ENCODE measurements at regions not wholly inside any gene's neighbourhood (a gene's known extent, or its start where the extent isn't known, plus 50 kb on each side); places are given as distances from the start of the nearest gene placed in this dataset.
"Not testable (repeated sequence)": the region's sequence is repeated elsewhere in the genome, so short reads cannot be mapped to it uniquely, and the experiment has no call there.

DNA sequence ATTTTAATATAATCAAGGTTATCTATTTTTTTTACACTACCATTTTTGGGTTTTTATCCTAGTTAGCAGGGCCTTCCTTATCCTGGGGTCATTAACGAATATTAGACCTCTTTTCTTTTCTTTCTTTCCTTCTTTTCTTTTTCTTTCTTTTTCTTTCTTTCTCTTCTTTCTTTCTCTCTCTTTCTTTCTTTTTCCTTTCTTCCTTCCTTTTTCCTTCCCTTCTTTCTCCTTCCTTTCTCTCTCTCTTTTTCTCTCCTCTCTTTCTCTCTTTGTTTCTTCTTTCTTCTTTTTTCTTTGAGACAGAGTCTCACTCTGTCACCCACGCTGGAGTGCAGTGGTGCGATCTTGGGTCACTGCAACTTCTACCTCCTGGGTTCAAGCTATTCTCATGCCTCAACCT is 120.4 kb upstream of the PDE7B start:
- H3K4me3 ChIP-seq (ENCODE audit: low read depth, low read length): no peak overlapping the region
- TF ChIP-seq, protein P1, sequence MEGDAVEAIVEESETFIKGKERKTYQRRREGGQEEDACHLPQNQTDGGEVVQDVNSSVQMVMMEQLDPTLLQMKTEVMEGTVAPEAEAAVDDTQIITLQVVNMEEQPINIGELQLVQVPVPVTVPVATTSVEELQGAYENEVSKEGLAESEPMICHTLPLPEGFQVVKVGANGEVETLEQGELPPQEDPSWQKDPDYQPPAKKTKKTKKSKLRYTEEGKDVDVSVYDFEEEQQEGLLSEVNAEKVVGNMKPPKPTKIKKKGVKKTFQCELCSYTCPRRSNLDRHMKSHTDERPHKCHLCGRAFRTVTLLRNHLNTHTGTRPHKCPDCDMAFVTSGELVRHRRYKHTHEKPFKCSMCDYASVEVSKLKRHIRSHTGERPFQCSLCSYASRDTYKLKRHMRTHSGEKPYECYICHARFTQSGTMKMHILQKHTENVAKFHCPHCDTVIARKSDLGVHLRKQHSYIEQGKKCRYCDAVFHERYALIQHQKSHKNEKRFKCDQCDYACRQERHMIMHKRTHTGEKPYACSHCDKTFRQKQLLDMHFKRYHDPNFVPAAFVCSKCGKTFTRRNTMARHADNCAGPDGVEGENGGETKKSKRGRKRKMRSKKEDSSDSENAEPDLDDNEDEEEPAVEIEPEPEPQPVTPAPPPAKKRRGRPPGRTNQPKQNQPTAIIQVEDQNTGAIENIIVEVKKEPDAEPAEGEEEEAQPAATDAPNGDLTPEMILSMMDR (IDR thresholded peaks at IDR 0.05; ENCODE audit: insufficient read depth, low read length): no peak
- no peak for DNase-seq (ENCODE audit: low read depth)

DNA sequence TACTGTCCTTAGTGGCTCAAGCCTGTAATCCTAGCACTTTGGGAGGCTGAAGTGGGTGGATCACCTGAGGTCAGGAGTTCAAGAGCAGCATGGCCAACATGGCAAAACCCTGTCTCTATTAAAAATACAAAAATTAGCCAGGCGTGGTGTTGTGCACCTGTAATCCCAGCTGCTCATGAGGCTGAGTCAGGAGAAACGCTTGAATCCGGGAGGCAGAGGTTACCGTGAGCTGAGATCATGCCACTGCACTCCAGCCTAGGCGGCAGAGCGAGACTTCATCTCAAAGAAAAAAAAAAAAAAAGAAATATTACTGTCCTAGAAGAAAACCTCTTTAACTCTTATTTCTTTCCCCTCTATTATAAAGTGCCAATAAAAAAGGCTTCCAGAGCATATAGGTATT is 115.2 kb upstream of the PDE7B start:
- not testable (repeated sequence) for H3K4me3 ChIP-seq (ENCODE audit: low read depth, low read length); DNase-seq (ENCODE audit: low read depth)

DNA sequence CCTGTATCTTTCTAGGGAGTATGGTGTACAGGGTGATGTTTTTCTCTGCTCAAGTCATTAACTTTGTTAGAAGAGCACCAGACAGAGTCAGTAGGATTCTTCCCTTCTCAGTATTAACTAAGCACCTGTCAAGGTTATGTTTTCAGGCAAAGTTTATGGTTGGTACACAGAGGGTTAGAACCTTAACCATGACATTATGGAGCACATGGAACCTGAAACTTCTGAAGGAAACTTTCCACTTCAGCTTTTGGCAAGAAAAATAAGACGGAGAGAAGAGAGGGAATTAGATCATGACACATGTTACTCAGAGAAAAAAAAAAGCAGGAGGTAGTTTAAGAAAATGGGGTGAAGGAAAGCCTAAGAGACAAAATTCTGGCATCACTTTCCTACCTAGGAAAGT is 112.9 kb upstream of the PDE7B start:
- peak; percentile 27 for DNase-seq (ENCODE audit: low read depth)
- H3K4me3 ChIP-seq (ENCODE audit: low read depth, low read length): no peak overlapping the region
- TF ChIP-seq, protein P1 (IDR thresholded peaks at IDR 0.05; ENCODE audit: insufficient read depth, low read length): no peak

DNA sequence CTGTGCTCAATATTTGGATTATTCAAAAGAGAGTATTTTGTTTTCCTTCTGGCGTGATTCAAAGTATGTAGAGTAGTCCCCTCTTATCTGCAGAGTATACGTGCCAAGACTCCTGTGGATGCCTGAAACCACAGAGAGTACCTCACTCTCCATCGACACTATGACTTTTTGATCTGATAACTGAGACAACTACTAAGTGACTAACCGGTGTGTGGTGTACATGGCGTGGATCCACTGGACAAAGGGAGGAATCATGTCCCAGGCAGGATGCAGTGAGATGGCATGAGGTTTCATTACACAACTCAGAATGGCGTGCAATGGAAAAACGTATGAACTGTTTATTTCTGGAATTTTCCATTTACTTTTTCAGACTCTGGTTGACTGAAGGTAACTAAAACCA is 112.2 kb upstream of the PDE7B start:
- peak overlapping the region; percentile 29 for H3K4me3 ChIP-seq (ENCODE audit: low read depth, low read length)
- DNase-seq (ENCODE audit: low read depth): peak; percentile 96
- TF ChIP-seq, protein P1 (IDR thresholded peaks at IDR 0.05; ENCODE audit: insufficient read depth, low read length): no peak

DNA sequence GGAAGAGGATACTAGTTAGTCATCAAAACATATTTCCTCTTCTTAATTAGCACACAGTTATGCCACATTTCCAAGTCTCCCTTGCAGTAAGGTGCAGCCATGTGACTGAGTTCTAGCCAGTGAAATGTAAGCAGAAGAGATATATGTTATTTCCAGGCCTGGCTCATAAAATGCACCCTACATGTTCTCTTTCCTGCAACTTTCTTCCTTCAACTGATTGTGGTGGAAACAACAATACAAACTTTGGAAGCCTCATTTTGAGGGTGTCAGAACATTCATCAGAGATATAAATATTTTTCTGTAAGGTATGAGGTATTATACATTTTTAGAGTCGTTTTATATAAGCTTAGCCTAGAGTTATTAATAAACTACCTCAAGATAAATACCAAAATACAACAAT is 110.9 kb upstream of the PDE7B start:
- no peak for DNase-seq (ENCODE audit: low read depth)
- TF ChIP-seq, protein P1 (IDR thresholded peaks at IDR 0.05; ENCODE audit: insufficient read depth, low read length): no peak
- no peak overlapping the region for H3K4me3 ChIP-seq (ENCODE audit: low read depth, low read length)

DNA sequence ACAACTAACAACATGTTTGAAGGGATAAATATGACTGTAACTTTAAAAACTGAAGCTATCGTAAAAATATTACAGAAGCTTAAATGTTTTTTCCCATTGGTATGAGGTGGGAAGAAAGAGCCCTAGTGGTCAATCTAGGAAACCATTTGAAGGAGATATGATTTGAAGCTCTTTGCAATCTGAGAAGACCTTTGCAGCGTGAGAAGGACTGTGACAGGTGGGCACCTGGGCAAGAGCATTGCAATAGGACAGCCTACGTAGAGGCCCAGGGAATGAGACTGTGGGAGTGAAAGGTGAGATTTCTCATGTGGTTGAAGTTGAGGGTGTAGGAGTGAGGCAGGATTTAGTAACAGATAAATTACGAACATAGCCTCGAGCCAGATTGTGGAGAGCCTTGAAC is 108.0 kb upstream of the PDE7B start:
- DNase-seq (ENCODE audit: low read depth): no peak
- TF ChIP-seq, protein P1 (IDR thresholded peaks at IDR 0.05; ENCODE audit: insufficient read depth, low read length): no peak
- H3K4me3 ChIP-seq (ENCODE audit: low read depth, low read length): no peak overlapping the region

DNA sequence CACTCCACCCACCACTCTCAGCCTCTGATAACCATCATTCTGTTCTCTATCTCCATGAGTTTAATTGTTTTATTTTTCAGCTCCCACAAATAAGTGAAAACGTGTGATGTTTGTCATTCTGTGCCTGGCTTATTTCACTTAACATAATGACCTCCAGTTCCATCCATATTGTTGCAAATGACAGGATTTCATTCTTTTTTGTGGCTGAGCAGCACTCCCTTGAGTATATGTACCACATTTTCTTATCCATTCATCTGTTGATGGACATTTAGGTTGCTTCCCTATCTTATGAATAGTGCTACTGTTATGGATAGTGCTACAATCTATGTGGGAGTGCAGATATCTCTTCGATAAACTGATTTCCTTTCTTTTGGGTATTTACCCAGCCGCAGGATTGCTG is 103.3 kb upstream of the PDE7B start:
- no peak overlapping the region for H3K4me3 ChIP-seq (ENCODE audit: low read depth, low read length)
- TF ChIP-seq, protein P1 (IDR thresholded peaks at IDR 0.05; ENCODE audit: insufficient read depth, low read length): no peak
- DNase-seq (ENCODE audit: low read depth): no peak
